Hepatocyte (in vitro differentiated cells): ENCODE measurements at regions not wholly inside any gene's neighbourhood (a gene's known extent, or its start where the extent isn't known, plus 50 kb on each side); places are given as distances from the start of the nearest gene placed in this dataset.
A peak's percentile ranks its signal among the peaks of the same experiment; 100 is the strongest.

Experiments
- DNase-seq: peaks from one replicate; pipeline ENCODE4 v3.0.0-alpha.2; 2016; ENCODE audit warnings: low spot score
- H2AFZ ChIP-seq: fragments of 200-600 bp; sonication (generic); 2 replicates; pipeline ENCODE4 v1.6.0; 2016; ENCODE audit warnings: antibody characterized with exemption, mild to moderate bottlenecking
- H3K27ac ChIP-seq: fragments of 200-600 bp; sonication (generic); 2 replicates; pipeline ENCODE4 v1.5.1; 2016; ENCODE audit warnings: mild to moderate bottlenecking
- H3K27me3 ChIP-seq: fragments of 200-600 bp; sonication (generic); 2 replicates; pipeline ENCODE4 v1.6.1; 2016
- H3K36me3 ChIP-seq: fragments of 200-600 bp; sonication (generic); replicated peaks from 2 replicates; pipeline ENCODE4 v1.5.1; 2016; ENCODE audit warnings: low read depth; ENCODE audit not compliant: insufficient read depth
- H3K4me1 ChIP-seq: fragments of 200-600 bp; sonication (generic); 2 replicates; pipeline ENCODE4 v1.5.1; 2016; ENCODE audit warnings: mild to moderate bottlenecking, moderate library complexity; ENCODE audit not compliant: insufficient read depth
- H3K4me2 ChIP-seq: fragments of 200-600 bp; sonication (generic); 2 replicates; pipeline ENCODE4 v1.6.0; 2016
- H3K4me3 ChIP-seq: fragments of 200-600 bp; sonication (generic); 2 replicates; pipeline ENCODE4 v1.5.1; 2016; ENCODE audit warnings: mild to moderate bottlenecking
- H3K79me2 ChIP-seq: fragments of 200-600 bp; sonication (generic); 2 replicates; pipeline ENCODE4 v1.6.0; 2017; ENCODE audit warnings: mild to moderate bottlenecking
- H3K9me2 ChIP-seq: fragments of 200-600 bp; sonication (generic); replicated peaks from 2 replicates; pipeline ENCODE4 v1.6.0; 2017; ENCODE audit warnings: mild to moderate bottlenecking; ENCODE audit not compliant: insufficient read depth
- H3K9me3 ChIP-seq: fragments of 200-600 bp; sonication (generic); 2 replicates; pipeline ENCODE4 v1.5.1; 2016; ENCODE audit warnings: low read depth, mild to moderate bottlenecking
- H4K20me1 ChIP-seq: fragments of 200-600 bp; sonication (generic); 2 replicates; pipeline ENCODE4 v1.6.0; 2016; ENCODE audit warnings: mild to moderate bottlenecking; ENCODE audit not compliant: insufficient read depth, poor library complexity, severe bottlenecking
- EZH2 ChIP-seq: fragments of 200-600 bp; sonication (generic); IDR thresholded peaks from 2 replicates; pipeline ENCODE4 v1.6.1; 2016; ENCODE audit warnings: antibody characterized with exemption, mild to moderate bottlenecking, borderline replicate concordance
- EZH2phosphoT487 ChIP-seq: fragments of 200-600 bp; sonication (generic); IDR thresholded peaks from one replicate; pipeline ENCODE4 v1.6.1; 2018; ENCODE audit warnings: antibody characterized with exemption, mild to moderate bottlenecking, low read depth, moderate library complexity; ENCODE audit not compliant: unreplicated experiment, severe bottlenecking
- WGBS: methylation state at CpG from one replicate; pipeline ENCODE4 v1.1.6; 2016; ENCODE audit warnings: low lambda C conversion rate; ENCODE audit errors: missing lambda C conversion rate; 5-methylcytosine and 5-hydroxymethylcytosine counted together
- TF ChIP-seq, protein P1 (sequence below): fragments of 200-600 bp; sonication (generic); IDR thresholded peaks from 2 replicates; pipeline ENCODE4 v1.5.1; 2016; ENCODE audit warnings: antibody characterized with exemption, mild to moderate bottlenecking; ENCODE audit not compliant: poor library complexity

DNA sequence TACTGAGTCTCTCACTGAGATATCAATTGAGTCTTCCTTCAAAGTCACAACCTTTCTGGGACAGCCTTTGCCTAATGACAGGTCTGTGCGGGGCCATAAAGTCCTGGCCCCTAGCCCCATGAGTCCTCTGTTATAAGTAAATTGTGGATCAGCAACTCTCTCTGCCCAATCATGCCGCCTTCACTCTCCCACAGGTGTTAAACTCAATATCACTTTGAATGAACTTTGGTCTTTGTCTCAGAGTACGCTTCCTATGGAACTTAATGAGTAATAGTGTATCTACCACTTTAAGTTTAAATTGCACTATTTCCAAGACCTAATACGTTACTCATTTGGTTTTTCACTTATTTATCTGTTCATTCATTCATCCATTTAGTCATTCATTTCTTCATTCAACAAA is 826.4 kb downstream of the TUSC7 start:
- 86% methylated on average over 4 of the region's 4 CpGs for WGBS
- no peaks in the 10 kb centered on the region for H4K20me1 ChIP-seq
- no peak overlapping the region for H2AFZ ChIP-seq
- no peaks in the 10 kb centered on the region for H3K27me3 ChIP-seq
- no peaks in the 10 kb centered on the region for H3K79me2 ChIP-seq
- H3K36me3 ChIP-seq, result no peaks in the 10 kb centered on the region
- H3K27ac ChIP-seq, result no peak overlapping the region
- peak; percentile 7 for DNase-seq
- no peaks in the 10 kb centered on the region for H3K9me3 ChIP-seq
- H3K4me3 ChIP-seq, result no peak overlapping the region
- no peaks in the 10 kb centered on the region for H3K9me2 ChIP-seq
- no peak overlapping the region for H3K4me2 ChIP-seq
- H3K4me1 ChIP-seq, result no peaks in the 10 kb centered on the region
- TF ChIP-seq, protein P1, sequence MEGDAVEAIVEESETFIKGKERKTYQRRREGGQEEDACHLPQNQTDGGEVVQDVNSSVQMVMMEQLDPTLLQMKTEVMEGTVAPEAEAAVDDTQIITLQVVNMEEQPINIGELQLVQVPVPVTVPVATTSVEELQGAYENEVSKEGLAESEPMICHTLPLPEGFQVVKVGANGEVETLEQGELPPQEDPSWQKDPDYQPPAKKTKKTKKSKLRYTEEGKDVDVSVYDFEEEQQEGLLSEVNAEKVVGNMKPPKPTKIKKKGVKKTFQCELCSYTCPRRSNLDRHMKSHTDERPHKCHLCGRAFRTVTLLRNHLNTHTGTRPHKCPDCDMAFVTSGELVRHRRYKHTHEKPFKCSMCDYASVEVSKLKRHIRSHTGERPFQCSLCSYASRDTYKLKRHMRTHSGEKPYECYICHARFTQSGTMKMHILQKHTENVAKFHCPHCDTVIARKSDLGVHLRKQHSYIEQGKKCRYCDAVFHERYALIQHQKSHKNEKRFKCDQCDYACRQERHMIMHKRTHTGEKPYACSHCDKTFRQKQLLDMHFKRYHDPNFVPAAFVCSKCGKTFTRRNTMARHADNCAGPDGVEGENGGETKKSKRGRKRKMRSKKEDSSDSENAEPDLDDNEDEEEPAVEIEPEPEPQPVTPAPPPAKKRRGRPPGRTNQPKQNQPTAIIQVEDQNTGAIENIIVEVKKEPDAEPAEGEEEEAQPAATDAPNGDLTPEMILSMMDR, result no peak
- TF ChIP-seq EZH2phosphoT487, result no peak
- TF ChIP-seq EZH2, result no peak

DNA sequence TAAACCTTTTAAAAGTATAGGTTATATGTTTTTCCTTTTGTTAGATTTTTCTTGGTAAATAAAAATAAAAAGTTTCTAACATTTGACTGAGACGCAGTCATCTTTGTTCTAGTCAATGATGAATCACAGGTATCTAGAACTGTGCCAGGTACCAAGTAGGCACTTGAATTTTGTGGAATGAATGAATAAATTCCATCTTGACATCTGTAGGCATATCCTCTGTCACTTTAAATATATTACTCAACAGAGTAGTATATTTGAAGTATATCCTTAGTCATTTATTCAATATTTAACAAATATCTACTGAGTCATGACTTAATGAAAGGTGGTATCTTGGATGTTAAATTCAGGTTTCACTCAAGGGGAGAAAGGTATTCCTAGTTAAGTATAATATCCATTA is 828.4 kb downstream of the TUSC7 start:
- DNase-seq, result no peak
- H3K36me3 ChIP-seq, result no peaks in the 10 kb centered on the region
- H3K27ac ChIP-seq, result no peak overlapping the region
- H3K4me1 ChIP-seq, result no peaks in the 10 kb centered on the region
- 94% methylated on average over 1 of the region's 1 CpG for WGBS
- no peaks in the 10 kb centered on the region for H4K20me1 ChIP-seq
- no peak overlapping the region for H2AFZ ChIP-seq
- no peaks in the 10 kb centered on the region for H3K9me3 ChIP-seq
- H3K4me3 ChIP-seq, result no peak overlapping the region
- H3K4me2 ChIP-seq, result no peak overlapping the region
- H3K27me3 ChIP-seq, result no peaks in the 10 kb centered on the region
- H3K9me2 ChIP-seq, result no peaks in the 10 kb centered on the region
- H3K79me2 ChIP-seq, result no peaks in the 10 kb centered on the region
- TF ChIP-seq EZH2, result no peak
- TF ChIP-seq, protein P1, result no peak
- TF ChIP-seq EZH2phosphoT487, result no peak

DNA sequence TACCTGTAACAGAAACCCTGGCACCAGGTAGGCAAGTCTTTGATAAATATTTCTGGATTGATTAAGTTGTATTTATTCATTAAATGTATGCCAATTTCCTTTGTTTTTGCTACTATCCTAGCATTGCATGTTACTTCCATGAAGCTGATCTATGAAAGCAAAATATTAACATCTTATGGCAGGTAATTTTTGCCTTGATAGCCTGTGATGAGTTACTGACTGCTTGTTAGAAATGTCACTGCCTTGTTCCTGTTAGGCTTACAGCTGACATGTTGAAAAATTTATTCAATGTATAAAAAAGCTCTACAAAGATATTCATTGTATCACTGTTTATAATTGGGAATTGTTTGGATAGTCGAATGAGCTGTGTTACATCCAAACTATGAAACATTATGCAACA is 830.1 kb downstream of the TUSC7 start:
- H3K27me3 ChIP-seq, result no peaks in the 10 kb centered on the region
- no peak overlapping the region for H3K27ac ChIP-seq
- H3K79me2 ChIP-seq, result no peaks in the 10 kb centered on the region
- whole genome bisulfite sequencing, result 94% methylated on average over 1 of the region's 1 CpG
- H3K4me2 ChIP-seq, result no peak overlapping the region
- TF ChIP-seq EZH2 (no peak), EZH2phosphoT487 (no peak)
- TF ChIP-seq, protein P1, result no peak
- no peak for DNase-seq
- H4K20me1 ChIP-seq, result no peaks in the 10 kb centered on the region
- no peak overlapping the region for H2AFZ ChIP-seq
- H3K9me2 ChIP-seq, result no peaks in the 10 kb centered on the region
- no peaks in the 10 kb centered on the region for H3K4me1 ChIP-seq
- no peaks in the 10 kb centered on the region for H3K36me3 ChIP-seq
- H3K9me3 ChIP-seq, result no peaks in the 10 kb centered on the region
- H3K4me3 ChIP-seq, result no peak overlapping the region

DNA sequence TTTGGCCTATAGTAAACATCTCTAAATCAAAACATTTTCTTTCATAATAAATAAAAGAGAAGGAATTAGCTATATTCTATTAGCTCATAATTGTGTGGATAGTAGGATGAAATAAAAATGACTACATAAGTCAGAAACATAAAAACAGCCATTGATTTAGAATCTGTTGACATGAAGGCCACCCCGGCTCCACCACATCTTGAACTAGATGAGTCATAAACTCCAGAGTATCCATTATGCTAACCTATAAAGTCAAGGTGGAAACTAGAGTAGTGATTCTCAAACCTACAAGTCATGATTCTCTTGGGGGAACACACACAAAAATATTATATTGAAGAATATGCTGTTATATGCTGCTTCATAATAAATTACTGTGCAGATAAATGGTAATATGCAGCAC is 831.0 kb downstream of the TUSC7 start:
- no peak overlapping the region for H2AFZ ChIP-seq
- TF ChIP-seq, protein P1, result no peak
- TF ChIP-seq EZH2phosphoT487, result no peak
- no peak for TF ChIP-seq EZH2
- no peak overlapping the region for H3K4me3 ChIP-seq
- no peaks in the 10 kb centered on the region for H3K9me3 ChIP-seq
- H3K27ac ChIP-seq, result no peak overlapping the region
- H3K4me1 ChIP-seq, result no peaks in the 10 kb centered on the region
- H3K9me2 ChIP-seq, result no peaks in the 10 kb centered on the region
- DNase-seq, result no peak
- H3K4me2 ChIP-seq, result no peak overlapping the region
- H3K27me3 ChIP-seq, result no peaks in the 10 kb centered on the region
- no peaks in the 10 kb centered on the region for H3K36me3 ChIP-seq
- H3K79me2 ChIP-seq, result no peaks in the 10 kb centered on the region
- 70% methylated on average over 1 of the region's 1 CpG for WGBS
- no peaks in the 10 kb centered on the region for H4K20me1 ChIP-seq
